Lower leg skin (tissue), 3 donors: ENCODE measurements at regions not wholly inside any gene's neighbourhood (a gene's known extent, or its start where the extent isn't known, plus 50 kb on each side); places are given as distances from the start of the nearest gene placed in this dataset.

Experiments used
- POLR2A ChIP-seq, 2 donors: fragments of 450-650 bp; IDR thresholded peaks; one replicate each; pipeline ENCODE4 v1.6.1; 2016 to 2017; ENCODE audit warnings: antibody characterized with exemption in 2 of 2, mild to moderate bottlenecking in 1 of 2, moderate library complexity in 1 of 2
- TF ChIP-seq, protein P1 (sequence below), 3 donors: fragments of 450-650 bp; IDR thresholded peaks; one replicate each; pipeline ENCODE4 v1.5.1; 2016; ENCODE audit warnings: antibody characterized with exemption in 3 of 3, mild to moderate bottlenecking in 3 of 3, moderate library complexity in 2 of 3

DNA sequence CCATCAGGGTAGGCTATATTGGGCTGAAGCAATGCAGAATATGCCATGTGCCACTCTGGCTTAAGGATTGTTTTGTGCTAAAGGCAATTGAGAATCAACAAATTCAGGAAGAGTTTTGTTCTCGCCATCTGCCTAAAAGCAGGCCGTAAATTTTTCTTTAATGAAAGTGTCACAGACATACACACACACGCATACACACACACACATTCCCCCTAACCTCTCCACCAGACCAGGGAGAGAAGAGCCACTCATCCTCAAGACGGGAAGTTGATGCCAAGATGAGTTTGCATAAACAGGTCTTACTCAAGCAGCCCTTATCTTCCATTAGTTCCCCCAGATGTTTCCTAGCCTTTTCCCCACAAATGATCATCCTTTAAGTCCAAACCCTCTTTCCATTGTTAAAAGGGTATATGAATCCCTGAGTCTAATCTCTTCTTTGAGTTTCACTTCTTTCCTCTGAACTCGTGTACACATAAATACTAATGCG lies 59.6 kb upstream of the TRIM24 start:
- TF ChIP-seq, protein P1, sequence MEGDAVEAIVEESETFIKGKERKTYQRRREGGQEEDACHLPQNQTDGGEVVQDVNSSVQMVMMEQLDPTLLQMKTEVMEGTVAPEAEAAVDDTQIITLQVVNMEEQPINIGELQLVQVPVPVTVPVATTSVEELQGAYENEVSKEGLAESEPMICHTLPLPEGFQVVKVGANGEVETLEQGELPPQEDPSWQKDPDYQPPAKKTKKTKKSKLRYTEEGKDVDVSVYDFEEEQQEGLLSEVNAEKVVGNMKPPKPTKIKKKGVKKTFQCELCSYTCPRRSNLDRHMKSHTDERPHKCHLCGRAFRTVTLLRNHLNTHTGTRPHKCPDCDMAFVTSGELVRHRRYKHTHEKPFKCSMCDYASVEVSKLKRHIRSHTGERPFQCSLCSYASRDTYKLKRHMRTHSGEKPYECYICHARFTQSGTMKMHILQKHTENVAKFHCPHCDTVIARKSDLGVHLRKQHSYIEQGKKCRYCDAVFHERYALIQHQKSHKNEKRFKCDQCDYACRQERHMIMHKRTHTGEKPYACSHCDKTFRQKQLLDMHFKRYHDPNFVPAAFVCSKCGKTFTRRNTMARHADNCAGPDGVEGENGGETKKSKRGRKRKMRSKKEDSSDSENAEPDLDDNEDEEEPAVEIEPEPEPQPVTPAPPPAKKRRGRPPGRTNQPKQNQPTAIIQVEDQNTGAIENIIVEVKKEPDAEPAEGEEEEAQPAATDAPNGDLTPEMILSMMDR (IDR thresholded peaks at IDR 0.05), result no peak
- TF ChIP-seq POLR2A (IDR thresholded peaks at IDR 0.05), result no peak
